Stimulated activated CD8-positive, alpha-beta memory T cell treated with anti-CD3 and anti-CD28 coated beads, Interleukin-2, amount 100 ng/mL, for 1 hour (primary cell): ENCODE measurements at regions not wholly inside any gene's neighbourhood (a gene's known extent, or its start where the extent isn't known, plus 50 kb on each side); places are given as distances from the start of the nearest gene placed in this dataset.

ENCODE experiments used
- DNase-seq, 2 donors: peaks; one replicate each; pipeline ENCODE4 v3.0.0-alpha.2; 2020; ENCODE audit warnings: low read depth in 2 of 2

GRCh38 chr18:24786027-24786426 is 325.6 kb downstream of the HRH4 start:
- DNase-seq, result no peak

GRCh38 chr18:24790347-24790746 is 329.9 kb downstream of the HRH4 start:
- DNase-seq, result no peak

- DNase-seq, result no peak
Observed at GRCh38 chr18:24791751-24792545, 331.5 kb downstream of the HRH4 start.

GRCh38 chr18:24793742-24794141 is 333.3 kb downstream of the HRH4 start:
- no peak for DNase-seq

GRCh38 chr18:24795129-24795528 is 334.7 kb downstream of the HRH4 start:
- DNase-seq, result no peak

GRCh38 chr18:24797981-24798380 is 337.5 kb downstream of the HRH4 start:
- DNase-seq, result no peak

GRCh38 chr18:24799176-24799575 is 338.7 kb downstream of the HRH4 start:
- DNase-seq, result no peak

GRCh38 chr18:24799720-24800119 is 339.3 kb downstream of the HRH4 start:
- no peak for DNase-seq

GRCh38 chr18:24801001-24801400 is 340.6 kb downstream of the HRH4 start:
- no peak for DNase-seq

GRCh38 chr18:24802456-24802855 is 342.0 kb downstream of the HRH4 start:
- no peak for DNase-seq

- no peak for DNase-seq
Observed at GRCh38 chr18:24805156-24805555, 344.7 kb downstream of the HRH4 start.

GRCh38 chr18:24809173-24809950 is 348.9 kb downstream of the HRH4 start:
- no peak for DNase-seq

GRCh38 chr18:24810561-24811305 is 350.3 kb downstream of the HRH4 start:
- no peak for DNase-seq

GRCh38 chr18:24811950-24812681 is 351.7 kb downstream of the HRH4 start:
- no peak for DNase-seq

GRCh38 chr18:24814521-24814920 is 354.1 kb downstream of the HRH4 start:
- DNase-seq, result no peak

GRCh38 chr18:24817150-24817549 is 356.7 kb downstream of the HRH4 start:
- no peak for DNase-seq

- no peak for DNase-seq
Observed at GRCh38 chr18:24817587-24818371, 357.3 kb downstream of the HRH4 start.

- DNase-seq, result no peak
Observed at GRCh38 chr18:24818441-24818840, 358.0 kb downstream of the HRH4 start.

- DNase-seq, result no peak
Observed at GRCh38 chr18:24819141-24819890, 358.9 kb downstream of the HRH4 start.

- DNase-seq, result no peak
Observed at GRCh38 chr18:24825397-24825796, 365.0 kb downstream of the HRH4 start.
